RWPE2 (cell line): ENCODE measurements at regions not wholly inside any gene's neighbourhood (a gene's known extent, or its start where the extent isn't known, plus 50 kb on each side); places are given as distances from the start of the nearest gene placed in this dataset.
A peak's percentile ranks its signal among the peaks of the same experiment; 100 is the strongest.

Experiments used
- ATAC-seq: fragments of 200-7000 bp; cut with Tn5 transposase; 3 replicates; pipeline ENCODE4 v1.9.1; 2021; ENCODE audit warnings: low read depth
- DNase-seq: peaks from one replicate; pipeline ENCODE4 v3.0.0-alpha.2; 2020; ENCODE audit warnings: low spot score
- H3K27ac ChIP-seq: fragments of 450-650 bp; 2 replicates; pipeline ENCODE4 v1.5.1; 2017; ENCODE audit warnings: mild to moderate bottlenecking; ENCODE audit not compliant: poor library complexity, severe bottlenecking
- H3K27me3 ChIP-seq: fragments of 250-450 bp; sonication (Bioruptor Pico); 2 replicates; pipeline ENCODE4 v1.5.1; 2021; ENCODE audit warnings: mild to moderate bottlenecking, moderate library complexity; ENCODE audit not compliant: insufficient read depth, poor library complexity, severe bottlenecking
- H3K36me3 ChIP-seq: fragments of 250-450 bp; sonication (Bioruptor Pico); 2 replicates; pipeline ENCODE4 v1.5.1; 2020; ENCODE audit warnings: low read depth, mild to moderate bottlenecking, moderate library complexity
- H3K4me1 ChIP-seq: fragments of 250-450 bp; sonication (Bioruptor Pico); 2 replicates; pipeline ENCODE4 v1.5.1; 2021; ENCODE audit warnings: mild to moderate bottlenecking, moderate library complexity; ENCODE audit not compliant: insufficient read depth, poor library complexity, severe bottlenecking
- H3K4me3 ChIP-seq: fragments of 250-450 bp; sonication (Bioruptor Pico); 2 replicates; pipeline ENCODE4 v1.5.1; 2021; ENCODE audit warnings: mild to moderate bottlenecking, moderate library complexity; ENCODE audit not compliant: severe bottlenecking
- H3K9me3 ChIP-seq: fragments of 250-450 bp; sonication (Bioruptor Pico); 2 replicates; pipeline ENCODE4 v1.5.1; 2021; ENCODE audit warnings: mild to moderate bottlenecking, moderate library complexity; ENCODE audit not compliant: severe bottlenecking
- CTCF ChIP-seq: fragments of 450-650 bp; IDR thresholded peaks from one replicate; pipeline ENCODE4 v1.5.1; 2017; ENCODE audit warnings: mild to moderate bottlenecking, moderate library complexity; ENCODE audit not compliant: poor library complexity, severe bottlenecking

GRCh38 chr16:17728196-17728595 is 257.4 kb upstream of the XYLT1 start:
- no peak overlapping the region for H3K4me3 ChIP-seq
- DNase-seq (no peak), ATAC-seq (no peak)
- no peak for TF ChIP-seq CTCF
- H3K4me1 ChIP-seq: peaks cover 9% of the 10 kb centered on the region
- H3K27me3 ChIP-seq: no peaks in the 10 kb centered on the region
- no peak overlapping the region for H3K27ac ChIP-seq
- H3K36me3 ChIP-seq: no peaks in the 10 kb centered on the region
- H3K9me3 ChIP-seq: no peaks in the 10 kb centered on the region

GRCh38 chr16:17724242-17724898 is 253.6 kb upstream of the XYLT1 start:
- peak; percentile 79 for ATAC-seq
- Histone ChIP-seq H3K36me3 (no peaks in the 10 kb centered on the region), H3K27ac (peak overlapping the region; percentile 16), H3K4me3 (no peak overlapping the region), H3K4me1 (peaks cover 9% of the 10 kb centered on the region), H3K27me3 (no peaks in the 10 kb centered on the region), H3K9me3 (no peaks in the 10 kb centered on the region)
- DNase-seq: no peak
- no peak for TF ChIP-seq CTCF

- no peak for TF ChIP-seq CTCF
- H3K27me3 ChIP-seq: no peaks in the 10 kb centered on the region
- no peaks in the 10 kb centered on the region for H3K9me3 ChIP-seq
- no peaks in the 10 kb centered on the region for H3K36me3 ChIP-seq
- DNase-seq (no peak), ATAC-seq (no peak)
- H3K27ac ChIP-seq: peak overlapping the region; percentile 16
- H3K4me3 ChIP-seq: no peak overlapping the region
- peaks cover 9% of the 10 kb centered on the region for H3K4me1 ChIP-seq
These were observed 252.9 kb upstream of the XYLT1 start for GRCh38 chr16:17723531-17724134.

GRCh38 chr16:17718495-17718894 is 247.7 kb upstream of the XYLT1 start:
- Histone ChIP-seq H3K36me3 (no peaks in the 10 kb centered on the region), H3K27ac (no peak overlapping the region), H3K4me3 (no peak overlapping the region), H3K4me1 (no peaks in the 10 kb centered on the region), H3K27me3 (no peaks in the 10 kb centered on the region), H3K9me3 (no peaks in the 10 kb centered on the region)
- no peak for TF ChIP-seq CTCF
- DNase-seq: no peak
- ATAC-seq: no peak

- no peak for TF ChIP-seq CTCF
- Histone ChIP-seq H3K4me1 (no peaks in the 10 kb centered on the region), H3K4me3 (no peak overlapping the region), H3K9me3 (no peaks in the 10 kb centered on the region), H3K36me3 (no peaks in the 10 kb centered on the region), H3K27me3 (no peaks in the 10 kb centered on the region), H3K27ac (no peak overlapping the region)
- DNase-seq: no peak
- no peak for ATAC-seq
These were observed 235.1 kb upstream of the XYLT1 start for GRCh38 chr16:17705847-17706246.
